SK-N-MC (cell line): ENCODE measurements at regions not wholly inside any gene's neighbourhood (a gene's known extent, or its start where the extent isn't known, plus 50 kb on each side); places are given as distances from the start of the nearest gene placed in this dataset.

ENCODE experiments used
- EZH2 ChIP-seq: fragments of 200-600 bp; sonication (generic); IDR thresholded peaks from one replicate; pipeline ENCODE4 v1.6.1; 2017; ENCODE audit warnings: antibody characterized with exemption
- FOXP2 ChIP-seq: optimal IDR thresholded peaks from 2 replicates; pipeline ENCODE3; 2011; ENCODE audit warnings: mild to moderate bottlenecking, moderate library complexity; ENCODE audit not compliant: insufficient read depth; ENCODE audit errors: extremely low read length, control extremely low read depth
- POLR2AphosphoS5 ChIP-seq: IDR thresholded peaks from 2 replicates; pipeline ENCODE4 v1.6.1; 2012; ENCODE audit warnings: mild to moderate bottlenecking, low read depth, low read length, borderline replicate concordance

GRCh38 chr1:224504297-224505041 is 69.9 kb upstream of the WDR26 start:
- TF ChIP-seq EZH2 (no peak), POLR2AphosphoS5 (no peak), FOXP2 (no peak)
